ENCODE measurements at regions not wholly inside any gene's neighbourhood (a gene's known extent, or its start where the extent isn't known, plus 50 kb on each side); places are given as distances from the start of the nearest gene placed in this dataset.

GRCh38 chr7:47221826-47222225 lies 360.1 kb downstream of the TNS3 start:
- Histone ChIP-seq H3K9ac (ENCODE audit: low read length) (no peak overlapping the region), H3K4me3 (ENCODE audit: low read length) (no peak overlapping the region), H3K4me1 (ENCODE audit: control insufficient read depth, insufficient read depth, low read length) (peaks cover 19% of the 10 kb centered on the region), H3K9me3 (ENCODE audit: control insufficient read depth, low read length) (no peaks in the 10 kb centered on the region), H3K36me3 (ENCODE audit: control insufficient read depth, insufficient read depth, low read length, severe bottlenecking) (no peaks in the 10 kb centered on the region), H3K27me3 (replicated peaks; ENCODE audit: control insufficient read depth, insufficient read depth, low read length) (peaks cover 6% of the 10 kb centered on the region)
- DNase-seq (ENCODE audit: low read depth) = no peak

- Histone ChIP-seq H3K27me3 (replicated peaks; ENCODE audit: control insufficient read depth, insufficient read depth, low read length) (peaks cover 6% of the 10 kb centered on the region), H3K36me3 (ENCODE audit: control insufficient read depth, insufficient read depth, low read length, severe bottlenecking) (no peaks in the 10 kb centered on the region), H3K9ac (ENCODE audit: low read length) (no peak overlapping the region), H3K4me3 (ENCODE audit: low read length) (no peak overlapping the region), H3K9me3 (ENCODE audit: control insufficient read depth, low read length) (no peaks in the 10 kb centered on the region), H3K4me1 (ENCODE audit: control insufficient read depth, insufficient read depth, low read length) (peaks cover 37% of the 10 kb centered on the region)
- DNase-seq (ENCODE audit: low read depth) = peak; percentile 55
Observed at GRCh38 chr7:47218378-47219176, 363.3 kb downstream of the TNS3 start.

GRCh38 chr7:47217570-47218360 lies 364.1 kb downstream of the TNS3 start:
- Histone ChIP-seq H3K9ac (ENCODE audit: low read length) (no peak overlapping the region), H3K4me3 (ENCODE audit: low read length) (no peak overlapping the region), H3K36me3 (ENCODE audit: control insufficient read depth, insufficient read depth, low read length, severe bottlenecking) (no peaks in the 10 kb centered on the region), H3K4me1 (ENCODE audit: control insufficient read depth, insufficient read depth, low read length) (peaks cover 37% of the 10 kb centered on the region), H3K27me3 (replicated peaks; ENCODE audit: control insufficient read depth, insufficient read depth, low read length) (peaks cover 6% of the 10 kb centered on the region), H3K9me3 (ENCODE audit: control insufficient read depth, low read length) (no peaks in the 10 kb centered on the region)
- DNase-seq (ENCODE audit: low read depth) = peak; percentile 5

- Histone ChIP-seq H3K36me3 (ENCODE audit: control insufficient read depth, insufficient read depth, low read length, severe bottlenecking) (no peaks in the 10 kb centered on the region), H3K4me3 (ENCODE audit: low read length) (no peak overlapping the region), H3K27me3 (replicated peaks; ENCODE audit: control insufficient read depth, insufficient read depth, low read length) (peaks cover 6% of the 10 kb centered on the region), H3K9me3 (ENCODE audit: control insufficient read depth, low read length) (no peaks in the 10 kb centered on the region), H3K4me1 (ENCODE audit: control insufficient read depth, insufficient read depth, low read length) (peaks cover 40% of the 10 kb centered on the region), H3K9ac (ENCODE audit: low read length) (no peak overlapping the region)
- no peak for DNase-seq (ENCODE audit: low read depth)
Observed at GRCh38 chr7:47217086-47217485, 364.8 kb downstream of the TNS3 start.

GRCh38 chr7:47216439-47216838 lies 365.5 kb downstream of the TNS3 start:
- H3K9me3 ChIP-seq (ENCODE audit: control insufficient read depth, low read length) = no peaks in the 10 kb centered on the region
- H3K4me3 ChIP-seq (ENCODE audit: low read length) = no peak overlapping the region
- H3K36me3 ChIP-seq (ENCODE audit: control insufficient read depth, insufficient read depth, low read length, severe bottlenecking) = no peaks in the 10 kb centered on the region
- H3K27me3 ChIP-seq (replicated peaks; ENCODE audit: control insufficient read depth, insufficient read depth, low read length) = peaks cover 6% of the 10 kb centered on the region
- no peak overlapping the region for H3K9ac ChIP-seq (ENCODE audit: low read length)
- DNase-seq (ENCODE audit: low read depth) = no peak
- peaks cover 38% of the 10 kb centered on the region for H3K4me1 ChIP-seq (ENCODE audit: control insufficient read depth, insufficient read depth, low read length)

GRCh38 chr7:47215640-47216039 lies 366.3 kb downstream of the TNS3 start:
- Histone ChIP-seq H3K4me3 (ENCODE audit: low read length) (no peak overlapping the region), H3K9me3 (ENCODE audit: control insufficient read depth, low read length) (peaks cover 3% of the 10 kb centered on the region), H3K9ac (ENCODE audit: low read length) (no peak overlapping the region), H3K27me3 (replicated peaks; ENCODE audit: control insufficient read depth, insufficient read depth, low read length) (peaks cover 11% of the 10 kb centered on the region), H3K4me1 (ENCODE audit: control insufficient read depth, insufficient read depth, low read length) (peaks cover 38% of the 10 kb centered on the region), H3K36me3 (ENCODE audit: control insufficient read depth, insufficient read depth, low read length, severe bottlenecking) (no peaks in the 10 kb centered on the region)
- no peak for DNase-seq (ENCODE audit: low read depth)

GRCh38 chr7:47215049-47215448 lies 366.9 kb downstream of the TNS3 start:
- Histone ChIP-seq H3K36me3 (ENCODE audit: control insufficient read depth, insufficient read depth, low read length, severe bottlenecking) (no peaks in the 10 kb centered on the region), H3K4me1 (ENCODE audit: control insufficient read depth, insufficient read depth, low read length) (peaks cover 38% of the 10 kb centered on the region), H3K4me3 (ENCODE audit: low read length) (no peak overlapping the region), H3K9ac (ENCODE audit: low read length) (peak overlapping the region; percentile 40), H3K9me3 (ENCODE audit: control insufficient read depth, low read length) (peaks cover 9% of the 10 kb centered on the region), H3K27me3 (replicated peaks; ENCODE audit: control insufficient read depth, insufficient read depth, low read length) (peaks cover 12% of the 10 kb centered on the region)
- no peak for DNase-seq (ENCODE audit: low read depth)

GRCh38 chr7:47213276-47213675 lies 368.6 kb downstream of the TNS3 start:
- Histone ChIP-seq H3K9me3 (ENCODE audit: control insufficient read depth, low read length) (peaks cover 11% of the 10 kb centered on the region), H3K27me3 (replicated peaks; ENCODE audit: control insufficient read depth, insufficient read depth, low read length) (peaks cover 12% of the 10 kb centered on the region), H3K36me3 (ENCODE audit: control insufficient read depth, insufficient read depth, low read length, severe bottlenecking) (no peaks in the 10 kb centered on the region), H3K4me1 (ENCODE audit: control insufficient read depth, insufficient read depth, low read length) (peaks cover 26% of the 10 kb centered on the region), H3K4me3 (ENCODE audit: low read length) (no peak overlapping the region), H3K9ac (ENCODE audit: low read length) (no peak overlapping the region)
- DNase-seq (ENCODE audit: low read depth) = no peak

GRCh38 chr7:47211519-47211973 lies 370.4 kb downstream of the TNS3 start:
- Histone ChIP-seq H3K9ac (ENCODE audit: low read length) (no peak overlapping the region), H3K27me3 (replicated peaks; ENCODE audit: control insufficient read depth, insufficient read depth, low read length) (peaks cover 6% of the 10 kb centered on the region), H3K4me3 (ENCODE audit: low read length) (no peak overlapping the region), H3K9me3 (ENCODE audit: control insufficient read depth, low read length) (peaks cover 11% of the 10 kb centered on the region), H3K36me3 (ENCODE audit: control insufficient read depth, insufficient read depth, low read length, severe bottlenecking) (no peaks in the 10 kb centered on the region), H3K4me1 (ENCODE audit: control insufficient read depth, insufficient read depth, low read length) (peaks cover 23% of the 10 kb centered on the region)
- no peak for DNase-seq (ENCODE audit: low read depth)

GRCh38 chr7:47210281-47210854 lies 371.5 kb downstream of the TNS3 start:
- Histone ChIP-seq H3K9me3 (ENCODE audit: control insufficient read depth, low read length) (peaks cover 11% of the 10 kb centered on the region), H3K9ac (ENCODE audit: low read length) (no peak overlapping the region), H3K27me3 (replicated peaks; ENCODE audit: control insufficient read depth, insufficient read depth, low read length) (peaks cover 6% of the 10 kb centered on the region), H3K36me3 (ENCODE audit: control insufficient read depth, insufficient read depth, low read length, severe bottlenecking) (no peaks in the 10 kb centered on the region), H3K4me1 (ENCODE audit: control insufficient read depth, insufficient read depth, low read length) (peaks cover 19% of the 10 kb centered on the region), H3K4me3 (ENCODE audit: low read length) (no peak overlapping the region)
- DNase-seq (ENCODE audit: low read depth) = no peak

GRCh38 chr7:47207956-47208355 lies 374.0 kb downstream of the TNS3 start:
- Histone ChIP-seq H3K4me3 (ENCODE audit: low read length) (no peak overlapping the region), H3K36me3 (ENCODE audit: control insufficient read depth, insufficient read depth, low read length, severe bottlenecking) (no peaks in the 10 kb centered on the region), H3K9me3 (ENCODE audit: control insufficient read depth, low read length) (peaks cover 11% of the 10 kb centered on the region), H3K9ac (ENCODE audit: low read length) (no peak overlapping the region), H3K4me1 (ENCODE audit: control insufficient read depth, insufficient read depth, low read length) (peaks cover 14% of the 10 kb centered on the region), H3K27me3 (replicated peaks; ENCODE audit: control insufficient read depth, insufficient read depth, low read length) (peaks cover 6% of the 10 kb centered on the region)
- no peak for DNase-seq (ENCODE audit: low read depth)
